RWPE1 (cell line): ENCODE measurements at regions not wholly inside any gene's neighbourhood (a gene's known extent, or its start where the extent isn't known, plus 50 kb on each side); places are given as distances from the start of the nearest gene placed in this dataset.

Experiments used
- CTCF ChIA-PET: fragments of 350-600 bp; sonication (Branson Sonifier 250); formaldehyde crosslinking; extraction: SDS; loops from one replicate; lab custom pipeline; 2021; lab: Yijun Ruan, JAX
- POLR2A ChIA-PET: fragments of 400-600 bp; formaldehyde crosslinking; extraction: SDS; loops from one replicate; lab custom pipeline; 2020; ENCODE audit warnings: antibody characterized with exemption; ENCODE audit not compliant: low non-redundant PET; lab: Yijun Ruan, JAX
- DNase-seq: peaks from one replicate; pipeline ENCODE4 v3.0.0; 2012; ENCODE audit warnings: low spot score
- H3K27ac ChIP-seq: fragments of 450-650 bp; 2 replicates; pipeline ENCODE4 v1.5.1; 2017
- TF ChIP-seq, protein P1 (sequence below): fragments of 450-650 bp; conservative IDR thresholded peaks from 2 replicates; pipeline ENCODE4 v1.5.1; 2017; ENCODE audit warnings: low read depth, mild to moderate bottlenecking

DNA sequence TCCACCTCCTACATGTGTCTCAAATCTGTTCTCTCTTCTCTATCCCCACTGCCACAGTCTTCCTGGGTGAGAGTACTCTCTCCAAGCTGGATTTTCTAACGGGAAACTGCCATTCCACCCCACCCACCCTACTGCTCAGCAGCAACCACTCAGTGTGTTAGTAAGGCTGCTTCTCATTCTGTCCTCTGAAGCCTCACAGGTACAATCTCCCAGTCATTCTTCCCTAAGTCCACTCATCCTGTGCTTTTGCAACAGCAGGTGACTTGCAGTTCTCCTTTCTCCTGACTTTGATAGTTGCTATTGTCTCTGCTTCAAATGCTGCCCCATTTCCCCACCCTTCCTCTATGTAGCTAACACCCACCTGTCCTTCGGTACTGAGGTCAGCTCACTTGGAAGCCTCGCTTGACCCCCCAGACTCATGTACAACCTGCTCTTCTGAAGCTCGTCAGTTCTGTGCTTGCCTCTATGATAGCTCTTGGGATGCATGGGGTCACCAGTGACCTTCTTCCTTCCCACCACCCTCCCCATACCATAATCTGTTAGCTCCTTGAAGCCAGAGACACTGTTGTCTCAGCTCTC, 188.9 kb downstream of the RRAGC start:
- no peak overlapping the region for H3K27ac ChIP-seq
- CTCF ChIA-PET: interaction anchor here (0.6 kb wide), 1 partner anchor 643 kb away, joined by 3 read pairs; no protein-coding TSS in a partner anchor
- no peak for DNase-seq
- POLR2A ChIA-PET: no interaction called here
- TF ChIP-seq, protein P1, sequence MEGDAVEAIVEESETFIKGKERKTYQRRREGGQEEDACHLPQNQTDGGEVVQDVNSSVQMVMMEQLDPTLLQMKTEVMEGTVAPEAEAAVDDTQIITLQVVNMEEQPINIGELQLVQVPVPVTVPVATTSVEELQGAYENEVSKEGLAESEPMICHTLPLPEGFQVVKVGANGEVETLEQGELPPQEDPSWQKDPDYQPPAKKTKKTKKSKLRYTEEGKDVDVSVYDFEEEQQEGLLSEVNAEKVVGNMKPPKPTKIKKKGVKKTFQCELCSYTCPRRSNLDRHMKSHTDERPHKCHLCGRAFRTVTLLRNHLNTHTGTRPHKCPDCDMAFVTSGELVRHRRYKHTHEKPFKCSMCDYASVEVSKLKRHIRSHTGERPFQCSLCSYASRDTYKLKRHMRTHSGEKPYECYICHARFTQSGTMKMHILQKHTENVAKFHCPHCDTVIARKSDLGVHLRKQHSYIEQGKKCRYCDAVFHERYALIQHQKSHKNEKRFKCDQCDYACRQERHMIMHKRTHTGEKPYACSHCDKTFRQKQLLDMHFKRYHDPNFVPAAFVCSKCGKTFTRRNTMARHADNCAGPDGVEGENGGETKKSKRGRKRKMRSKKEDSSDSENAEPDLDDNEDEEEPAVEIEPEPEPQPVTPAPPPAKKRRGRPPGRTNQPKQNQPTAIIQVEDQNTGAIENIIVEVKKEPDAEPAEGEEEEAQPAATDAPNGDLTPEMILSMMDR: no peak

DNA sequence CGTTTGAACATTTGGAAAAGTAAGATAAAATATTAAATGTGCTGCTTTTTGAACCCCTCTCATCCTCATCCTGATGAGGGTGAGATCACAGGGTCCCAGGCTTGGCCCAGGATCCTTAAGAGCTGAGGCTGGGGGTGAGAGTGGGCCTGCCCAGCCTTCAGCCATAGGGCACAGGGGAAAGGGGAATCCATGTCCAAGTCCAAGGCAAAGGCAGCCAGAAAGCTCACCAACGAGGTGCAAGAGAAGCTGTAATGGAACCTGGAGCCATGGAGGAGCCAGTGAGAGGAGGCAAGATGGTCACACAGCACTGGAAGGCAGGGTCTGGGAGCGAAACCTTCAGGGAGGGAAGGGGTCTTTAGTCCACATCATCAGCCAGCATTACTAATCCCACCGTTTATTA, 191.9 kb downstream of the RRAGC start:
- ChIA-PET POLR2A (no interaction called here), CTCF (no interaction called here)
- no peak overlapping the region for H3K27ac ChIP-seq
- DNase-seq: no peak
- TF ChIP-seq, protein P1: no peak

DNA sequence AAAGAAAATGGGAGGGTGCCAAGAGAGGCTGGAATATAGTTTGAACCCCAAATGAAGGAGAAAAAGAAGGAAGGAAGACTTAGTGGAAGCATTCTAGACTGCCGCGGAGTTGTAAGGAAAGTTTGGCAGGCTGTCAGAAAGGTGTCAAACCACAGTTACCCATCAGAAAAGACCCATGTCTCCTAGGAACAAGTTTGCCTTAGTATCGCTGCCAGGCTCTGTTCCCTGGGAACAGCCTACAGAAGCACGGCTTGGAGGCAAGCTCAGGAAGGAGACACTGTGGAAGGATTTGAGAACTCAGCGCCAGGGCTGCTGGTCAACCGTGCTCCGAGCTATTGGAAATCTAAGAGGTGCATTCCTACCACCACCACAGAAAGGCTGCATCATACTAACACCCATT, 197.4 kb downstream of the RRAGC start:
- POLR2A ChIA-PET: no interaction called here
- no peak for DNase-seq
- TF ChIP-seq, protein P1: no peak
- no peak overlapping the region for H3K27ac ChIP-seq
- CTCF ChIA-PET: no interaction called here

DNA sequence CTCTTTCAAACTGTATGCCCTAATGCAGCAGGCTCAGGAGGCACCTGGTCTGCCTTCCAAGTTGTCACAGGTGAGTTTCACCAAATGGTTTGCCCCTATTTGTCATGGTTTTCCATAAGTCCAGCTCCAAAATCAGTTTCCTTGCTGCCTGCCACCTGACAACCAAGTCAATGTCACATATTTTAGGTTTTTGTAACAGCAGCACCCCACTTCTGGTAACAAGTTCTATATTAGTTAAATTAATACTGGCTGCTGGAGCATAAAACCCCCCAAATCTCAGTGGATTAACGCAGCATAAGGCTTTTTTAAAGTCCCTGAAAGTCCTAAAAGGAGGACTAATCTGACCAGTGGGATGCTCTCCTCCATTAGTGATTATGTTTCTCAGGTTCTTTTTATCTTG, 200.7 kb downstream of the RRAGC start:
- ChIA-PET CTCF (no interaction called here), POLR2A (no interaction called here)
- TF ChIP-seq, protein P1: no peak
- no peak for DNase-seq
- no peak overlapping the region for H3K27ac ChIP-seq

DNA sequence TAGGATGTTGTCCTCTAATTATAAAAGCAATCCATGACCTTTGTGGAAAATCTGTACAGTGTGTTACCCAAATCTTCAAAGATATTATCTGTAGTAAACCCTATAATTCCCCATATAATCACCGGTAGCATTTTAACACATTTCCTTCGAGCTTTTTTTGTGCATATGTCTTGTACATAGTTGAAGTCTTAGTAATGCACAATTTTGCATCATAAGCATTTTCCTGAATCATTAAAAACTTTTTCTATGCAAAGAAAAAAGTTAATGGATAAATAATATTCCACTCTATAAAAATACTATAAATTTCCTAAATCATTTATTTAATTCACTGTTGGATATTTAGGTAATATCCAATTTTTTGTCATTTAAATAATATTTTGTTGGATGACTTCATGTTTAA, 201.7 kb downstream of the RRAGC start:
- no peak overlapping the region for H3K27ac ChIP-seq
- CTCF ChIA-PET: no interaction called here
- TF ChIP-seq, protein P1: no peak
- POLR2A ChIA-PET: no interaction called here
- DNase-seq: no peak

DNA sequence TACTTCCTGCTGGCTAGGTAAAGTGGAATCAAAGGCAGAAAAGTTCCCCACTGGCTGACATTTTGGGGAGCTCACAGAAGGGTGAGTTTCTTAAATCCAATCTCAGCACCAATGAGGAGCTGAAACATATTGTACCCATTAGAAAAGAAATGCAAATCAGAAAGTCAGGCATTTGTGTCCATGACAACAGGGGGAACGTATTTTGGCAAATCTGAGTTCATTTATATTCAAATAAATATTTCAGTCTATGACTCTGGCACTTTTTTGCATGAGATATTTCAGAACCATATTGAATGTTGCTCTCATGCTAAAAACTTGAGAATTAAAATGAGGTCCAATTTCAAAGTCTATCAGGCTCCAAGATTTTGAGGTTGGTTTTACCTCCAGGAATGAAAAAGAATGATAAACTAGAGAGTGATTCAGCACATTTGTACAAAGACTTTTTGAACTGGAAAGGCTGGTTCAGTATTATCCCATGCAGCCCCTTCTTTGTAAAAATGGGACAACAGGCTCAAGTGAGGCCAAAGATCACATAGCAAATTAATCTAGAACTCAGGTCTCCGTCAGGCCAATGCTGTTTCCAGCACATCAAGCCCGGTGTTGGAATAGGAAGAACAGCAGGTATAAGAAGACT, 202.2 kb downstream of the RRAGC start:
- H3K27ac ChIP-seq: no peak overlapping the region
- POLR2A ChIA-PET: no interaction called here

More for the DNA sequence above, 202.2 kb downstream of the RRAGC start:
- DNase-seq: no peak
- TF ChIP-seq, protein P1: no peak
- CTCF ChIA-PET: interaction anchor here (0.6 kb wide), 1 partner anchor 394 kb away, joined by 3 read pairs; no protein-coding TSS in a partner anchor
